Erythroblast (primary cell): ENCODE measurements at regions not wholly inside any gene's neighbourhood (a gene's known extent, or its start where the extent isn't known, plus 50 kb on each side); places are given as distances from the start of the nearest gene placed in this dataset.

Experiments used
- GATA1 ChIP-seq: IDR thresholded peaks from 2 replicates; pipeline ENCODE4 v1.6.1; 2011; ENCODE audit warnings: low read depth, mild to moderate bottlenecking, control low read depth, low read length, moderate library complexity
- POLR2A ChIP-seq: IDR thresholded peaks from 2 replicates; pipeline ENCODE4 v1.6.1; 2011; ENCODE audit warnings: mild to moderate bottlenecking, low read length

- no peak for TF ChIP-seq POLR2A
- TF ChIP-seq GATA1 = no peak
These were observed 96.3 kb downstream of the BMP2 start for GRCh38 chr20:6863798-6864201.
